IPS-NIHi7 (cell line): ENCODE measurements at regions not wholly inside any gene's neighbourhood (a gene's known extent, or its start where the extent isn't known, plus 50 kb on each side); places are given as distances from the start of the nearest gene placed in this dataset.

Source experiments
- DNase-seq: peaks from one replicate; pipeline ENCODE4 v3.0.0; 2012; ENCODE audit warnings: mixed read lengths; ENCODE audit errors: extremely low spot score

- DNase-seq = no peak
Measured at GRCh38 chr2:217525076-217525475, 477.7 kb downstream of the TNS1 start.

GRCh38 chr2:217523286-217523685, 479.5 kb downstream of the TNS1 start:
- no peak for DNase-seq

GRCh38 chr2:217521820-217522219, 481.0 kb downstream of the TNS1 start:
- no peak for DNase-seq

- no peak for DNase-seq
Measured at GRCh38 chr2:217520356-217521010, 482.3 kb downstream of the TNS1 start.

GRCh38 chr2:217517402-217517801, 485.4 kb downstream of the TNS1 start:
- DNase-seq = no peak

GRCh38 chr2:217515615-217516309, 487.0 kb downstream of the TNS1 start:
- no peak for DNase-seq

- no peak for DNase-seq
Measured at GRCh38 chr2:217513258-217513657, 489.5 kb downstream of the TNS1 start.

GRCh38 chr2:217512728-217513127, 490.1 kb downstream of the TNS1 start:
- no peak for DNase-seq

GRCh38 chr2:217512259-217512658, 490.5 kb downstream of the TNS1 start:
- no peak for DNase-seq

GRCh38 chr2:217511850-217512249, 490.9 kb downstream of the TNS1 start:
- no peak for DNase-seq

GRCh38 chr2:217510771-217511291, 492.0 kb downstream of the TNS1 start:
- DNase-seq = peak; percentile 83

GRCh38 chr2:217505303-217505702, 497.5 kb downstream of the TNS1 start:
- no peak for DNase-seq

- no peak for DNase-seq
Measured at GRCh38 chr2:217501887-217502286, 500.9 kb downstream of the TNS1 start.

GRCh38 chr2:217497843-217498377, 504.9 kb downstream of the TNS1 start:
- no peak for DNase-seq

GRCh38 chr2:217494557-217494956, 508.2 kb downstream of the TNS1 start:
- DNase-seq = no peak

GRCh38 chr2:217491271-217491670, 511.5 kb downstream of the TNS1 start:
- no peak for DNase-seq

- peak; percentile 28 for DNase-seq
Measured at GRCh38 chr2:217489145-217489960, 513.4 kb downstream of the TNS1 start.

- no peak for DNase-seq
Measured at GRCh38 chr2:217484046-217484445, 518.7 kb downstream of the TNS1 start.

- no peak for DNase-seq
Measured at GRCh38 chr2:217482056-217482710, 520.6 kb downstream of the TNS1 start.

- no peak for DNase-seq
Measured at GRCh38 chr2:217481577-217481976, 521.2 kb downstream of the TNS1 start.

GRCh38 chr2:217479566-217479965, 523.2 kb downstream of the TNS1 start:
- no peak for DNase-seq
